ENCODE measurements at regions not wholly inside any gene's neighbourhood (a gene's known extent, or its start where the extent isn't known, plus 50 kb on each side); places are given as distances from the start of the nearest gene placed in this dataset.

DNA sequence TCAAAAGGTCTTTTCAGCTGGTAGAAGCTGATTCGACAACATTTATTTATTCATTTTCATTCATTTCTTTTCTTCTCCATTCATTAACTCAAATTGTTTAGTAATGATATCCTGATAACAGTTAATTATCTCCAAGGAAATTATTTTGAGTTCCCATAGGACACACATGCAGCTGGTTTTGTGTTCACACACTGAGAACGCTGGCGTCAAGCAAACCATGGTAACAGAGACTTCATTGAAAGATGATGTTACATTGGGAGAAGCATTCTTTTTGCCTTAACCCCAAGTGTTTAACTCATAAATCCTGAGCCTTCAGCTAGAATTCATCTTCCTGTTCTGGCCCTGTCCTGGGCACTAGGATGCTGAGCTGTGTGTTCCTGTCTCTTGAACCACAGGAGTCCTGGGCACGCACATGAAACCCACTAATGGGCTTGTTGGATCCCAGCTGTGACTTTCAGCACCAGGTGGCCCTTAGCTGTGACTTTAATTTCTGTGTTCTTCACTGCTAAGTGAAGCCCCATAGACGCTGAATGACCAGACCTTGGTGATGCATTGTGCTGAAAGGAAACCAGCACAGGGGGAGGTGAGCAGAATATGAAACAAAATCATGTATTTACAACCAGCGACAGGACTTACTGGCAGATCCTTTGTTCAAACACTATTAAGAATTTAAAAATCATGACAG is 121.5 kb upstream of the PRSS58 start:
- CTCF ChIA-PET = no interaction called here

DNA sequence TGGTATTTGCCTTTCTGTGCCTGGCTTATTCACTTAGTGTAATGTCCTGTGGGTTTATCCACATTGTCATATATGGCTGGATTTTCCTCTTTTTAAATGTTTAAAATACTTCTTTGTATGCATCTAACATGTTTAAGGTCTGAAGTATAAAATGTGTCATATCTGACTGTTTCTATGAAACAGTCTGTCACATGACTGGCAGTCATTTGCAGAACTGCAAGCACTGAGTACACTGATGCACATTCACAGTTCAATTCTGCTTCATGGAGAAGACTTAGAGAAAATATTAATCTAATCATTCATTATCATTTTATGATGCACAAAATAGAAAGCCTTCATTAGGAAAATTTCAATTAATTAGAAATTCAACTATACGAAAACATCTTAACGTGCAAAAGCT is 119.7 kb upstream of the PRSS58 start:
- Histone ChIP-seq H3K27me3 (replicated peaks; ENCODE audit: insufficient read depth, low read depth, low read length, poor library complexity) (no peaks in the 10 kb centered on the region), H3K36me3 (ENCODE audit: insufficient read depth, low read length, poor library complexity, severe bottlenecking) (no peaks in the 10 kb centered on the region), H3K4me3 (ENCODE audit: low read depth, low read length, poor library complexity, severe bottlenecking) (no peak overlapping the region), H3K9me3 (ENCODE audit: low read depth, low read length, poor library complexity, severe bottlenecking) (no peaks in the 10 kb centered on the region), H3K27ac (ENCODE audit: low read depth, low read length, poor library complexity, severe bottlenecking) (no peak overlapping the region), H3K4me1 (ENCODE audit: insufficient read depth, low read length, poor library complexity, severe bottlenecking) (no peaks in the 10 kb centered on the region)
- ChIA-PET CTCF (no interaction called here), POLR2A (ENCODE audit: low non-redundant PET) (no interaction called here)
- no TSS peak for BruUV-seq (replicated peaks)
- no peak for DNase-seq (ENCODE audit: low spot score)
- intact Hi-C loops (cut with micrococcal nuclease; ENCODE audit: unreplicated experiment) = no loop called here
- TF ChIP-seq, protein P1, sequence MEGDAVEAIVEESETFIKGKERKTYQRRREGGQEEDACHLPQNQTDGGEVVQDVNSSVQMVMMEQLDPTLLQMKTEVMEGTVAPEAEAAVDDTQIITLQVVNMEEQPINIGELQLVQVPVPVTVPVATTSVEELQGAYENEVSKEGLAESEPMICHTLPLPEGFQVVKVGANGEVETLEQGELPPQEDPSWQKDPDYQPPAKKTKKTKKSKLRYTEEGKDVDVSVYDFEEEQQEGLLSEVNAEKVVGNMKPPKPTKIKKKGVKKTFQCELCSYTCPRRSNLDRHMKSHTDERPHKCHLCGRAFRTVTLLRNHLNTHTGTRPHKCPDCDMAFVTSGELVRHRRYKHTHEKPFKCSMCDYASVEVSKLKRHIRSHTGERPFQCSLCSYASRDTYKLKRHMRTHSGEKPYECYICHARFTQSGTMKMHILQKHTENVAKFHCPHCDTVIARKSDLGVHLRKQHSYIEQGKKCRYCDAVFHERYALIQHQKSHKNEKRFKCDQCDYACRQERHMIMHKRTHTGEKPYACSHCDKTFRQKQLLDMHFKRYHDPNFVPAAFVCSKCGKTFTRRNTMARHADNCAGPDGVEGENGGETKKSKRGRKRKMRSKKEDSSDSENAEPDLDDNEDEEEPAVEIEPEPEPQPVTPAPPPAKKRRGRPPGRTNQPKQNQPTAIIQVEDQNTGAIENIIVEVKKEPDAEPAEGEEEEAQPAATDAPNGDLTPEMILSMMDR (conservative IDR thresholded peaks at IDR 0.05; ENCODE audit: low read depth, low read length) = no peak
- no peak for TF ChIP-seq EZH2 (IDR thresholded peaks at IDR 0.05; ENCODE audit: borderline replicate concordance, low read depth, low read length, poor library complexity, severe bottlenecking)

More for the DNA sequence above, 121.5 kb upstream of the PRSS58 start:
- TF ChIP-seq, protein P1 (conservative IDR thresholded peaks at IDR 0.05; ENCODE audit: low read depth, low read length) = no peak
- no peak for TF ChIP-seq EZH2 (IDR thresholded peaks at IDR 0.05; ENCODE audit: borderline replicate concordance, low read depth, low read length, poor library complexity, severe bottlenecking)
- Histone ChIP-seq H3K27ac (ENCODE audit: low read depth, low read length, poor library complexity, severe bottlenecking) (no peak overlapping the region), H3K4me1 (ENCODE audit: insufficient read depth, low read length, poor library complexity, severe bottlenecking) (no peaks in the 10 kb centered on the region), H3K9me3 (ENCODE audit: low read depth, low read length, poor library complexity, severe bottlenecking) (no peaks in the 10 kb centered on the region), H3K36me3 (ENCODE audit: insufficient read depth, low read length, poor library complexity, severe bottlenecking) (no peaks in the 10 kb centered on the region), H3K4me3 (ENCODE audit: low read depth, low read length, poor library complexity, severe bottlenecking) (no peak overlapping the region), H3K27me3 (replicated peaks; ENCODE audit: insufficient read depth, low read depth, low read length, poor library complexity) (no peaks in the 10 kb centered on the region)
- POLR2A ChIA-PET (ENCODE audit: low non-redundant PET) = no interaction called here
- peak; percentile 28 for DNase-seq (ENCODE audit: low spot score)
- no TSS peak for BruUV-seq (replicated peaks)
- intact Hi-C loops (cut with micrococcal nuclease; ENCODE audit: unreplicated experiment) = no loop called here

DNA sequence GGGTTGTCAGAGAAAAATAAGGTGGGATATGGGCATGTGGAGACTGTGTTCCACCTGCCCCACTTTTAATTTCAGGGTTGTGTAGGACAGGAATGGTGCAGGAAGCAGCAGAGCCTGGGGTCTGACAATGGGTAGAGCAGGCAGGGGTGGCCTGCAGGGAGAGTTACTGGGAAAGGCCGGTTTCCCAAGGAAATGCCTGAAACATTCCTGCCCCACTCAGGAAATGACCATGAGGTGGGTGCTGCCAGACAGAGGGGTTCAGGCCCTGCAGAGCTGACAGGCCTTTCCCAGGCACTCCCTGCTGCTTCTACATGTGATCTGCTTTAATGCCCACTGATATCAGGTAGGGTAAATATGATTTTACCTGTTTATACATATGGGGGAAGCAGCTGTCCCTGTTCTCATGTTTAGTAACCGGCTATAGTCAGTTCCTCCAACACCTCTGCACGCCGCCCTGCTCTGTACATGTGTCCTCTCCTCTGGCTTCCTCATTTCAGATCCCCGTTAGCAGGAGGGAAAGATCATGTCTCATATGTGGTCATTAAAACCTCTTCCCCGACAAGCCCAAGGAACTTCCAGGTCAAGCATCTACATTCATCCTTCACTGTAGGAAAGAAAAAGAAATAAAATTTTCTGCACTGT is 118.6 kb upstream of the PRSS58 start:
- no peaks in the 10 kb centered on the region for H3K27me3 ChIP-seq (replicated peaks; ENCODE audit: insufficient read depth, low read depth, low read length, poor library complexity)
- ChIA-PET CTCF (interaction anchor here (0.9 kb wide), 1 partner anchor 407 kb away, joined by 8 read pairs; no protein-coding TSS in a partner anchor), POLR2A (ENCODE audit: low non-redundant PET) (no interaction called here)
- H3K36me3 ChIP-seq (ENCODE audit: insufficient read depth, low read length, poor library complexity, severe bottlenecking) = no peaks in the 10 kb centered on the region
- DNase-seq (ENCODE audit: low spot score) = no peak
- BruUV-seq (replicated peaks) = no TSS peak
- no peak overlapping the region for H3K27ac ChIP-seq (ENCODE audit: low read depth, low read length, poor library complexity, severe bottlenecking)
- H3K4me3 ChIP-seq (ENCODE audit: low read depth, low read length, poor library complexity, severe bottlenecking) = no peak overlapping the region
- no peak for TF ChIP-seq EZH2 (IDR thresholded peaks at IDR 0.05; ENCODE audit: borderline replicate concordance, low read depth, low read length, poor library complexity, severe bottlenecking)
- TF ChIP-seq, protein P1 (conservative IDR thresholded peaks at IDR 0.05; ENCODE audit: low read depth, low read length) = no peak
- intact Hi-C loops (cut with micrococcal nuclease; ENCODE audit: unreplicated experiment) = no loop called here
- no peaks in the 10 kb centered on the region for H3K4me1 ChIP-seq (ENCODE audit: insufficient read depth, low read length, poor library complexity, severe bottlenecking)
- no peaks in the 10 kb centered on the region for H3K9me3 ChIP-seq (ENCODE audit: low read depth, low read length, poor library complexity, severe bottlenecking)
